Gastrocnemius medialis (tissue), 4 donors: ENCODE measurements at regions not wholly inside any gene's neighbourhood (a gene's known extent, or its start where the extent isn't known, plus 50 kb on each side); places are given as distances from the start of the nearest gene placed in this dataset.

Experiments used
- ATAC-seq, 2 donors: fragments of 150-250 bp; one replicate each; pipeline ENCODE4 v1.9.1; 2016
- DNase-seq, 2 donors: peaks; one replicate each; pipeline ENCODE4 v3.0.0-alpha.2; 2019
- H3K27ac ChIP-seq, 4 donors: fragments of 200-600 bp; sonication (generic); 1 replicate in 1 of 4; 2 replicates in 3 of 4; pipeline ENCODE4 v1.5.1; 2016 to 2018; ENCODE audit warnings: mild to moderate bottlenecking in 2 of 4, moderate library complexity in 1 of 4
- H3K27me3 ChIP-seq, 3 donors: fragments of 200-600 bp; sonication (generic) in 2 of 3; 1 replicate in 1 of 3; 2 replicates in 2 of 3; pipeline versions ENCODE4 v1.5.1 to v1.6.0; 2016 to 2019; ENCODE audit warnings: mild to moderate bottlenecking in 1 of 3, moderate library complexity in 1 of 3
- H3K36me3 ChIP-seq, 2 donors: fragments of 200-600 bp; sonication (generic) in 1 of 2; one replicate each; pipeline ENCODE4 v1.5.1; 2017 to 2018
- H3K4me1 ChIP-seq, 2 donors: fragments of 200-600 bp; sonication (generic) in 1 of 2; one replicate each; pipeline ENCODE4 v1.5.1; 2016 to 2017; ENCODE audit warnings: mild to moderate bottlenecking in 2 of 2
- H3K4me3 ChIP-seq, 4 donors: fragments of 200-600 bp; sonication (generic) in 3 of 4; 1 replicate in 1 of 4; 2 replicates in 3 of 4; pipeline ENCODE4 v1.5.1; 2016 to 2019; ENCODE audit warnings: mild to moderate bottlenecking in 2 of 4
- H3K9me3 ChIP-seq, 3 donors: fragments of 200-600 bp; sonication (generic) in 2 of 3; 1 replicate in 1 of 3; 2 replicates in 2 of 3; pipeline ENCODE4 v1.5.1; 2016 to 2019
- POLR2A ChIP-seq, 2 donors: fragments of 450-650 bp; IDR thresholded peaks; one replicate each; pipeline ENCODE4 v1.6.1; 2017; ENCODE audit warnings: antibody characterized with exemption in 2 of 2, mild to moderate bottlenecking in 2 of 2, moderate library complexity in 2 of 2
- in situ Hi-C, 4 donors: fragments of 200-750 bp; cut with MboI; loops; one replicate each; pipeline versions ENCODE4 v1.15.0 to v1.8.0; 2017; ENCODE audit warnings: low sequenced_read_pairs in 4 of 4
- intact Hi-C: fragments of 100-400 bp; cut with DNase I; formaldehyde crosslinking; loops from one replicate; pipeline ENCODE4 v1.15.1; 2023; ENCODE audit warnings: low total_unique reads
- TF ChIP-seq, protein P1 (sequence below), 5 experiments: fragments of 450-650 bp in 3 of 5; fragments of 200-600 bp in 2 of 5; sonication (generic) in 2 of 5; IDR thresholded peaks in 4 of 5; conservative IDR thresholded peaks in 1 of 5; 1 replicate in 4 of 5; 2 replicates in 1 of 5; pipeline ENCODE4 v1.5.1; 2016 to 2019; ENCODE audit warnings: antibody characterized with exemption in 5 of 5, mild to moderate bottlenecking in 3 of 5, moderate library complexity in 3 of 5

DNA sequence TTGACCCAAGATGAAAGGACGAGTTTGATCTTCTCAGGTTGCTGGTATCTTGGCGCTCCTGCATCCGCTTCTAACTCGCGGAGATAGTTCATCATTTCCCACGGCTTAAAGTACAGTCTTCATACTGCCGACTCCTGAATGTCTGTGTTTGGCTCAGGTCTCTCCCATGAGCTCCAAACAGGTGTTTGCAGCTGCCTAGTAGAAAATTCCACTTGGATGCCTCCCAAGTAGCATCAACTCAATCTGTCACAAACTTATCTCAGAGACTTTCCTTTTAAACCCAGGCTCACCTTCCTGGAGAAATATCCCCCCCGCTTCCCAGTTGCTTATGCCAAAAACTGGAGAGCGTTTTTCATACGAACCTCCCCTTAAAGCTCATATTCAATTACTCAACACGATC lies 986.5 kb downstream of the TBC1D22A start:
- intact Hi-C loops (no loop called here), in situ Hi-C loops (no loop called here)
- Histone ChIP-seq H3K4me3 (no peak overlapping the region), H3K9me3 (no peaks in the 10 kb centered on the region), H3K27ac (no peak overlapping the region), H3K36me3 (no peaks in the 10 kb centered on the region), H3K27me3 (peaks cover 0 to 11% (median 7%) of the 10 kb centered on the region in 3 donors), H3K4me1 (no peaks in the 10 kb centered on the region)
- ATAC-seq (no peak), DNase-seq (no peak)
- TF ChIP-seq, protein P1, sequence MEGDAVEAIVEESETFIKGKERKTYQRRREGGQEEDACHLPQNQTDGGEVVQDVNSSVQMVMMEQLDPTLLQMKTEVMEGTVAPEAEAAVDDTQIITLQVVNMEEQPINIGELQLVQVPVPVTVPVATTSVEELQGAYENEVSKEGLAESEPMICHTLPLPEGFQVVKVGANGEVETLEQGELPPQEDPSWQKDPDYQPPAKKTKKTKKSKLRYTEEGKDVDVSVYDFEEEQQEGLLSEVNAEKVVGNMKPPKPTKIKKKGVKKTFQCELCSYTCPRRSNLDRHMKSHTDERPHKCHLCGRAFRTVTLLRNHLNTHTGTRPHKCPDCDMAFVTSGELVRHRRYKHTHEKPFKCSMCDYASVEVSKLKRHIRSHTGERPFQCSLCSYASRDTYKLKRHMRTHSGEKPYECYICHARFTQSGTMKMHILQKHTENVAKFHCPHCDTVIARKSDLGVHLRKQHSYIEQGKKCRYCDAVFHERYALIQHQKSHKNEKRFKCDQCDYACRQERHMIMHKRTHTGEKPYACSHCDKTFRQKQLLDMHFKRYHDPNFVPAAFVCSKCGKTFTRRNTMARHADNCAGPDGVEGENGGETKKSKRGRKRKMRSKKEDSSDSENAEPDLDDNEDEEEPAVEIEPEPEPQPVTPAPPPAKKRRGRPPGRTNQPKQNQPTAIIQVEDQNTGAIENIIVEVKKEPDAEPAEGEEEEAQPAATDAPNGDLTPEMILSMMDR (IDR thresholded peaks at IDR 0.05 in 4 of 5, conservative IDR thresholded peaks at IDR 0.05 in 1 of 5) = no peak
- TF ChIP-seq POLR2A (IDR thresholded peaks at IDR 0.05) = no peak

DNA sequence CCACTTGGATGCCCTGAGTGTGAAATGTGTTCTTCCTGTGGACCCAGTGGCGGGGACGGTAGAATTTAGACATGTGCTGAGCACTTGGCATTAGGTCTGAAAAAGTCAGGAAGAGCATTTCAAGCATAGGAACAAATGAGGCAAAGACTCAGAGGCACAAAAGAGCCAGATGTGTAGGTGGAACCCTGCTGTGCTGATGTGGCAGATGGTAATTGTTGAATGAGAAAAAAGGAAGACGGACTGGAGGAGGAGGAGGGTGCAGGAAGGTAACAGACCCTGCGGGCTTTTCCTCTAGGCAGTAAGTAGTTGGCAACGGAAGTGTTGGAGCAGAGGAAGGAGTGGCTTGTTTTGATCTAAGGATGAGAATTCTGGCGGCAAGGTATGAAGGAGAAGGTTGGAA lies 985.8 kb downstream of the TBC1D22A start:
- ATAC-seq (no peak), DNase-seq (no peak)
- Histone ChIP-seq H3K4me3 (no peak overlapping the region), H3K4me1 (no peaks in the 10 kb centered on the region), H3K36me3 (no peaks in the 10 kb centered on the region), H3K27me3 (peaks cover 0 to 11% (median 11%) of the 10 kb centered on the region in 3 donors), H3K9me3 (no peaks in the 10 kb centered on the region), H3K27ac (no peak overlapping the region)
- intact Hi-C loops (no loop called here), in situ Hi-C loops (no loop called here)
- TF ChIP-seq, protein P1 (IDR thresholded peaks at IDR 0.05 in 4 of 5, conservative IDR thresholded peaks at IDR 0.05 in 1 of 5) = no peak
- TF ChIP-seq POLR2A (IDR thresholded peaks at IDR 0.05) = no peak

DNA sequence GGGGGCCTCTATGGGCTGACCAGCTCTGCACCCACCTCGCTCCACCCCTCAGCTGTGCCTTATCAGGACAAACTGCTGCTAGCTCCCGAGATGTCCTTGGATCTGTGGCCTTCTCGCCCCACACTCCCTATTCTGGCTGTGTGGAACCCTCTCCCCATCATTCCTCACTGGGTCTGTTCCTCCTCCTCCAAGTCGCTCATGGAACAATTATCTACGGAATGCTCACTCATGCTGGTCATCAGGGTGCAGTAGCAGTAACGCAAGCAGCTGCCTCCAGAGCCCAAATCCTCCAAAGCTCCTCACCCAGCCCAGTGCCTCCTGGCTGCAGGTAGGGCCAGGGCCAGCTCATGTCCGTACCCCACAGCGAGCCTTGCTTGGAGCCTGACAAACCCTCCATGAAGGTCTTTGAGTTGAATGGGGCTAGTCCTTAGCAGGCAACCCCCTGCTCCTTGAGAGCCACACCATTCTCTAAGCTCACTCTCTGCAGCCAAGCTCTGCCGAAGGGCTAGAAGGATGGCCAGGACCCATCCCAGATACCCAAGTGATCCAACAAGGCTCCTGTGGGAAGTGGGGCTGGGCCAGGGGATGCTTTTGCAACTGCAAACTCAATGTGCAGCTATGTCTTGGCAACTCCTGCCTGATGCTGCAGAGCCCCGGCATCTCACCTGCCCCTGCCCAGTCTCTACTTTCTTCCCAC lies 977.8 kb downstream of the TBC1D22A start:
- Histone ChIP-seq H3K27ac (no peak overlapping the region), H3K4me3 (no peak overlapping the region), H3K9me3 (no peaks in the 10 kb centered on the region), H3K27me3 (peaks cover 0 to 3% (median 0%) of the 10 kb centered on the region in 3 donors), H3K4me1 (no peaks in the 10 kb centered on the region), H3K36me3 (no peaks in the 10 kb centered on the region)
- intact Hi-C loops = no loop called here
- DNase-seq (no peak), ATAC-seq (no peak)
- no peak for TF ChIP-seq POLR2A (IDR thresholded peaks at IDR 0.05)
- TF ChIP-seq, protein P1 (IDR thresholded peaks at IDR 0.05 in 4 of 5, conservative IDR thresholded peaks at IDR 0.05 in 1 of 5) = no peak
- in situ Hi-C loops = no loop called here

DNA sequence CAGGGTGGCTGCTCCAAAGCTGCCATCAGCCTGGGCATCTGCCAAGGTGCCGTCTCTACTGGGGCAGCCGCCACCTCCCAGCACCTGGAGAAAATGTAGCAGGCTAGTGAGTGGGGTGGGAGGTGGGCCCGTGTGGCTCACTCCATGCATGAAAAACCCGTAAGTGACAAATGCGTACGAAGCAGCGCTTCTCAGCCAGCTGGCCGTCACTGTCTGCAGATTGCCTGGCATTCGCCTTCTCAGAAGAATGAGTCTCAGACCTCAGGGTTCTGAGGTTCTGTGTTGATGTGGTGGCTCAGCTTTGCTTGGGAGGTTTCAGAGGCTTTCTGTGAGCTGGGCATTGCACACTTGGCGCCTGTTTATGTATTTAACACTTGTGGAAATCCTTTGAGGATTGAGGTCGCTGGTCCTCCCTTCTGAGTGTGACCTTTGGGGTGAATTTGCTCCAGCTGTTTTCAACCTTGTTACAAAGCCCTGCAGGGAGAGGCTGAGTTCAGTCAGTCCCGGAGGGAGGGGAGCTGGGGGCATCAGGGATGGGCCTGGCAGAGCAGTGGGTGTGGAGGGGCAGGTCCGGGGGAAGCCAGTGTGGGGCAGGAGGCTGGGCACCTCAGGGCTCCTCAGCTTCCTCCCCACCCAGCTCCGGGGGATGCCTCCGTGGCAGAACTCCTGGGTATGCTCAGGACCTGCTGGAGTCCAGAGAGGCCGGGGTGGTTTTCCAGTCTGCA lies 977.0 kb downstream of the TBC1D22A start:
- Histone ChIP-seq H3K27me3 (peaks cover 0 to 3% (median 0%) of the 10 kb centered on the region in 3 donors), H3K36me3 (no peaks in the 10 kb centered on the region), H3K4me3 (no peak overlapping the region), H3K27ac (no peak overlapping the region), H3K9me3 (no peaks in the 10 kb centered on the region), H3K4me1 (no peaks in the 10 kb centered on the region)
- DNase-seq = no peak
- in situ Hi-C loops = no loop called here
- no peak for ATAC-seq
- TF ChIP-seq POLR2A (IDR thresholded peaks at IDR 0.05) = no peak
- TF ChIP-seq, protein P1 (IDR thresholded peaks at IDR 0.05 in 4 of 5, conservative IDR thresholded peaks at IDR 0.05 in 1 of 5) = no peak
- intact Hi-C loops = no loop called here
